GM13976 (cell line): ENCODE measurements at regions not wholly inside any gene's neighbourhood (a gene's known extent, or its start where the extent isn't known, plus 50 kb on each side); places are given as distances from the start of the nearest gene placed in this dataset.
"Not testable (repeated sequence)": the region's sequence is repeated elsewhere in the genome, so short reads cannot be mapped to it uniquely, and the experiment has no call there.

Experiments used
- DNase-seq: peaks from one replicate; pipeline ENCODE4 v3.0.0; 2012; ENCODE audit warnings: low spot score
- in situ Hi-C: fragments of 300-500 bp; cut with MboI; formaldehyde crosslinking; loops from one replicate; pipeline ENCODE4 v1.12.0; 2022; ENCODE audit warnings: low sequenced_read_pairs, mixed read lengths, inconsistent platforms; ENCODE audit not compliant: unreplicated experiment
- TF ChIP-seq, protein P1 (sequence below): IDR thresholded peaks from 2 replicates; pipeline ENCODE4 v1.5.1; 2012; ENCODE audit warnings: borderline replicate concordance, mild to moderate bottlenecking; ENCODE audit not compliant: insufficient read depth; ENCODE audit errors: extremely low read depth, missing control alignments, control extremely low read depth

DNA sequence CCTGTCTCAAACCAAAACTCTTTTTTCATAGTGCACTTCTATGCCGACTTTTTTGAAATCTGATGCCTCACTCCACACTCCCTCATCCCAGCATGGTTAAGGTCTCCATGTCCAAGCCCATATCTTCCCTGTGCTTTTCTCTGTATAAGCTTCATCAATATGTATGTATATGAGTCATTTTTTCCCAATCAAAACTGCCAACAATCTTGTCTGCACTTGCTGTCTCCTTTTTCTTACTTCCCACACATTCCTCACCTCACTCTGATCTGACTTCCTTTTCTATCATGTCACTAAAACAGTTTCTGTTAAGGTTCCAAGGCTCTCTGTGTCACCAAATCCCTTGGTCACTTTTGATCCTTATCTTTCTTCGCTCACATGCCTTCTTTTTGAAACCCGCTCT lies 88.2 kb upstream of the GPR50 start:
- DNase-seq: no peak
- TF ChIP-seq, protein P1, sequence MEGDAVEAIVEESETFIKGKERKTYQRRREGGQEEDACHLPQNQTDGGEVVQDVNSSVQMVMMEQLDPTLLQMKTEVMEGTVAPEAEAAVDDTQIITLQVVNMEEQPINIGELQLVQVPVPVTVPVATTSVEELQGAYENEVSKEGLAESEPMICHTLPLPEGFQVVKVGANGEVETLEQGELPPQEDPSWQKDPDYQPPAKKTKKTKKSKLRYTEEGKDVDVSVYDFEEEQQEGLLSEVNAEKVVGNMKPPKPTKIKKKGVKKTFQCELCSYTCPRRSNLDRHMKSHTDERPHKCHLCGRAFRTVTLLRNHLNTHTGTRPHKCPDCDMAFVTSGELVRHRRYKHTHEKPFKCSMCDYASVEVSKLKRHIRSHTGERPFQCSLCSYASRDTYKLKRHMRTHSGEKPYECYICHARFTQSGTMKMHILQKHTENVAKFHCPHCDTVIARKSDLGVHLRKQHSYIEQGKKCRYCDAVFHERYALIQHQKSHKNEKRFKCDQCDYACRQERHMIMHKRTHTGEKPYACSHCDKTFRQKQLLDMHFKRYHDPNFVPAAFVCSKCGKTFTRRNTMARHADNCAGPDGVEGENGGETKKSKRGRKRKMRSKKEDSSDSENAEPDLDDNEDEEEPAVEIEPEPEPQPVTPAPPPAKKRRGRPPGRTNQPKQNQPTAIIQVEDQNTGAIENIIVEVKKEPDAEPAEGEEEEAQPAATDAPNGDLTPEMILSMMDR: no peak
- in situ Hi-C loops: loop anchor here (10.0 kb wide), 1 partner anchor 313 kb away; no protein-coding TSS in a partner anchor

DNA sequence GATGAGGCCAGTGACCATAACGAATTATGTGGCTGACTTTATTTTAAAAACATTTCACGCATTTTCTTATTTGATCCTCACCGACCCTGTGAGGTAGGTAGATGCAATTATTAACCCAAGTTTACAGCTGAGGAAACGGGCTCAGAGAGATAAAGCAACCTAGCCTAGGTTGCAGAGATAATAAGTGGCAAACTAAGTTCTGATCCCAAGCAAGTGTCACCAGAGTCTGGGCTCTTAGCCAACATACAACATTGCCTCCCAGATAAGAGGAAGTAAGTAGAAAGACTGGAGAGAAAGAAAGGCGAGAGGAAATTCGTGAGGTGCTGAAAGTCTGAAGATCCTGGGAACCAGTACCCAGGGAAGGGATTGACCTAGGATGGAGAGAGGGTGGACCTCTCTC lies 77.4 kb upstream of the GPR50 start:
- TF ChIP-seq, protein P1: no peak
- in situ Hi-C loops: no loop called here
- no peak for DNase-seq

DNA sequence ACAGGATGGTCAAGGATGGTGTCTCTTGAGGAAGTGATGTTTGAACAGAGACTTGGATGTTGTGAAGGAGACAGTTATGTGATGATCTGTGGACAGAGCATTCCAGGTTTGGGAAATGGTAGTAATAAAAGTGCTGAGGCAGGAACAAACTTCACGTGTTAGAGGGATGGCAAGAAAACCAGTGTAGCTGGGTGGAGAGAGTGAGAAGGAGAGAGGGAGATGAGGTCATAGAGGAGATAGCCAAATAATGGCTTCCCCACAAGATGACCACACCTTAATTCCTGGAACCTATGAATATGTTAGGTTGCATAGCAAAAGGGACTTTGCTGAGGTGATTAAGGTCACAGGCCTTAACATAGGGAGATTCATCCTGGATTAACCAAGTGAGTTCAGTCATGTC lies 75.6 kb upstream of the GPR50 start:
- TF ChIP-seq, protein P1: no peak
- DNase-seq: no peak
- in situ Hi-C loops: no loop called here

DNA sequence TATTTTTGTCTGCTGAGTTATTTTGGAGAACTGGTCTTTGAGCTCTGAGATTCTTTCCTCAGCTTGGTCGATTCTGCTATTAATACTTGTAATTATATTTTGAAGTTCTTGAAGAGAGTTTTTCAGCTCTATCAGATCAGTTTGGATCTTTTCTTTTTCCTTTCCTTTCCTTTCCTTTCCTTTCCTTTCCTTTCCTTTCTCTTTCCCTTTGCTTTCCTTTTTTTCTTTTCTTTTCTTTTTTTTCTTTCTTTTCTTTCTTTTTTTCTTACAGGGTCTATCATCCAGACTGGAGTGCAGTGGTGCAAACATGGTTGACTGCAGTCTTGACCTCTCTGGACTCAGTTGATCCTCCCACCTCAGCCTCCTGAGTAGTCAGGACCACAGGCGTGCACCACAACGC lies 63.2 kb upstream of the GPR50 start:
- in situ Hi-C loops, DNase-seq: not testable (repeated sequence)
